ACC112 (cell line): ENCODE measurements at regions not wholly inside any gene's neighbourhood (a gene's known extent, or its start where the extent isn't known, plus 50 kb on each side); places are given as distances from the start of the nearest gene placed in this dataset.

Experiments used
- H2AFZ ChIP-seq: fragments of 200-600 bp; sonication (generic); one replicate; pipeline ENCODE4 v1.6.0; 2017; ENCODE audit warnings: antibody characterized with exemption, low read length; ENCODE audit not compliant: unreplicated experiment
- H3K27ac ChIP-seq: fragments of 200-600 bp; sonication (generic); 2 replicates; pipeline ENCODE4 v1.5.1; 2014; ENCODE audit warnings: low read depth, mild to moderate bottlenecking, antibody characterized with exemption, low read length, moderate library complexity
- H3K27me3 ChIP-seq: fragments of 200-600 bp; sonication (generic); 2 replicates; pipeline ENCODE4 v1.6.1; 2014; ENCODE audit warnings: mild to moderate bottlenecking, antibody characterized with exemption, low read length, moderate library complexity, mixed read lengths; ENCODE audit not compliant: insufficient read depth
- H3K36me3 ChIP-seq: fragments of 200-600 bp; sonication (generic); 2 replicates; pipeline ENCODE4 v1.6.1; 2016; ENCODE audit warnings: mild to moderate bottlenecking, antibody characterized with exemption, low read length, moderate library complexity, mixed read lengths; ENCODE audit not compliant: insufficient read depth
- H3K4me1 ChIP-seq: fragments of 200-600 bp; sonication (generic); one replicate; pipeline ENCODE4 v1.6.1; 2016; ENCODE audit warnings: low read length, mixed read lengths; ENCODE audit not compliant: insufficient read depth, unreplicated experiment, control insufficient read depth
- H3K4me3 ChIP-seq: fragments of 200-600 bp; sonication (generic); 2 replicates; pipeline ENCODE4 v1.5.1; 2014; ENCODE audit warnings: mild to moderate bottlenecking, low read depth, low read length
- H3K79me2 ChIP-seq: fragments of 200-600 bp; sonication (generic); one replicate; pipeline ENCODE4 v1.6.0; 2016; ENCODE audit warnings: low read length; ENCODE audit not compliant: control insufficient read depth, unreplicated experiment, insufficient read depth

- H3K36me3 ChIP-seq, result no peaks in the 10 kb centered on the region
- H3K79me2 ChIP-seq, result peaks cover 56% of the 10 kb centered on the region
- H2AFZ ChIP-seq, result peak overlapping the region; percentile 19
- peak overlapping the region; percentile 93 for H3K27ac ChIP-seq
- H3K4me1 ChIP-seq, result peaks cover 52% of the 10 kb centered on the region
- H3K27me3 ChIP-seq, result no peaks in the 10 kb centered on the region
- H3K4me3 ChIP-seq, result peak overlapping the region; percentile 80
Measured at GRCh38 chr14:73788317-73788598, 63.4 kb upstream of the PTGR2 start.

GRCh38 chr14:73787486-73788316 lies 63.9 kb upstream of the PTGR2 start:
- Histone ChIP-seq H3K36me3 (no peaks in the 10 kb centered on the region), H3K79me2 (peaks cover 61% of the 10 kb centered on the region), H2AFZ (peak overlapping the region; percentile 19), H3K4me1 (peaks cover 58% of the 10 kb centered on the region), H3K27ac (peak overlapping the region; percentile 93), H3K27me3 (no peaks in the 10 kb centered on the region), H3K4me3 (peak overlapping the region; percentile 80)

- no peaks in the 10 kb centered on the region for H3K36me3 ChIP-seq
- peak overlapping the region; percentile 93 for H3K27ac ChIP-seq
- H3K27me3 ChIP-seq, result no peaks in the 10 kb centered on the region
- H3K4me3 ChIP-seq, result peak overlapping the region; percentile 80
- H2AFZ ChIP-seq, result no peak overlapping the region
- H3K79me2 ChIP-seq, result peaks cover 70% of the 10 kb centered on the region
- peaks cover 59% of the 10 kb centered on the region for H3K4me1 ChIP-seq
Measured at GRCh38 chr14:73786636-73787485, 64.8 kb upstream of the PTGR2 start.

GRCh38 chr14:73785834-73786635 lies 65.6 kb upstream of the PTGR2 start:
- peaks cover 76% of the 10 kb centered on the region for H3K79me2 ChIP-seq
- H3K36me3 ChIP-seq, result no peaks in the 10 kb centered on the region
- H2AFZ ChIP-seq, result no peak overlapping the region
- no peaks in the 10 kb centered on the region for H3K27me3 ChIP-seq
- H3K4me1 ChIP-seq, result peaks cover 59% of the 10 kb centered on the region
- H3K4me3 ChIP-seq, result peak overlapping the region; percentile 80
- H3K27ac ChIP-seq, result peak overlapping the region; percentile 93

- H3K4me1 ChIP-seq, result peaks cover 55% of the 10 kb centered on the region
- H2AFZ ChIP-seq, result no peak overlapping the region
- H3K79me2 ChIP-seq, result peaks cover 82% of the 10 kb centered on the region
Measured at GRCh38 chr14:73785336-73785833, 66.2 kb upstream of the PTGR2 start.

GRCh38 chr14:73784988-73785313 lies 66.7 kb upstream of the PTGR2 start:
- Histone ChIP-seq H3K27me3 (no peaks in the 10 kb centered on the region), H2AFZ (no peak overlapping the region), H3K4me3 (peak overlapping the region; percentile 80), H3K79me2 (peaks cover 86% of the 10 kb centered on the region), H3K36me3 (no peaks in the 10 kb centered on the region), H3K27ac (peak overlapping the region; percentile 93), H3K4me1 (peaks cover 51% of the 10 kb centered on the region)

More at GRCh38 chr14:73785336-73785833, 66.2 kb upstream of the PTGR2 start:
- peak overlapping the region; percentile 80 for H3K4me3 ChIP-seq
- peak overlapping the region; percentile 93 for H3K27ac ChIP-seq
- no peaks in the 10 kb centered on the region for H3K36me3 ChIP-seq
- no peaks in the 10 kb centered on the region for H3K27me3 ChIP-seq

- peaks cover 83% of the 10 kb centered on the region for H3K79me2 ChIP-seq
- peaks cover 45% of the 10 kb centered on the region for H3K4me1 ChIP-seq
- peak overlapping the region; percentile 80; the same call in 1 of the 2 replicates for H3K4me3 ChIP-seq
- H3K27ac ChIP-seq, result peak overlapping the region; percentile 93
- H3K27me3 ChIP-seq, result no peaks in the 10 kb centered on the region
- H3K36me3 ChIP-seq, result no peaks in the 10 kb centered on the region
- no peak overlapping the region for H2AFZ ChIP-seq
Measured at GRCh38 chr14:73784181-73784987, 67.2 kb upstream of the PTGR2 start.

GRCh38 chr14:73783107-73783727 lies 68.4 kb upstream of the PTGR2 start:
- no peaks in the 10 kb centered on the region for H3K27me3 ChIP-seq
- H3K4me3 ChIP-seq, result no peak overlapping the region
- H2AFZ ChIP-seq, result no peak overlapping the region
- peaks cover 81% of the 10 kb centered on the region for H3K79me2 ChIP-seq
- peaks cover 33% of the 10 kb centered on the region for H3K4me1 ChIP-seq
- no peaks in the 10 kb centered on the region for H3K36me3 ChIP-seq
- no peak overlapping the region for H3K27ac ChIP-seq

- H3K4me1 ChIP-seq, result peaks cover 30% of the 10 kb centered on the region
- H3K4me3 ChIP-seq, result no peak overlapping the region
Measured at GRCh38 chr14:73782623-73783022, 68.4 kb upstream of the PNMA1 start.

More at GRCh38 chr14:73782623-73783022, 68.4 kb upstream of the PNMA1 start:
- no peak overlapping the region for H2AFZ ChIP-seq
- no peak overlapping the region for H3K27ac ChIP-seq
- no peaks in the 10 kb centered on the region for H3K27me3 ChIP-seq
- H3K36me3 ChIP-seq, result no peaks in the 10 kb centered on the region
- peaks cover 77% of the 10 kb centered on the region for H3K79me2 ChIP-seq
